SK-N-SH treated with all-trans-retinoic acid at 6 μM for 48 hours (cell line): ENCODE measurements at regions not wholly inside any gene's neighbourhood (a gene's known extent, or its start where the extent isn't known, plus 50 kb on each side); places are given as distances from the start of the nearest gene placed in this dataset.

Experiments used
- OSR1 ChIP-seq: fragments of 250-450 bp; sonication (Bioruptor Pico); IDR thresholded peaks from 2 replicates; pipeline ENCODE4 v1.8.0; 2022; ENCODE audit warnings: moderate library complexity, mild to moderate bottlenecking, inconsistent platforms
- ZC3H10 ChIP-seq: fragments of 250-450 bp; sonication (Bioruptor Pico); IDR thresholded peaks from 2 replicates; pipeline ENCODE4 v1.5.1; 2021; ENCODE audit warnings: mild to moderate bottlenecking, moderate library complexity
- ZFP3 ChIP-seq: fragments of 250-450 bp; sonication (Bioruptor Pico); IDR thresholded peaks from 2 replicates; pipeline ENCODE4 v1.5.0; 2020; ENCODE audit warnings: mild to moderate bottlenecking, moderate library complexity
- ZFP30 ChIP-seq: fragments of 450-650 bp; formaldehyde crosslinking; IDR thresholded peaks from 2 replicates; pipeline ENCODE4 v1.5.0; 2022; ENCODE audit warnings: mild to moderate bottlenecking, moderate library complexity
- ZNF565 ChIP-seq: fragments of 450-650 bp; formaldehyde crosslinking; conservative IDR thresholded peaks from 2 replicates; pipeline ENCODE4 v1.5.0; 2020; ENCODE audit warnings: low read depth, mild to moderate bottlenecking, moderate library complexity
- ZNF8 ChIP-seq: fragments of 450-650 bp; formaldehyde crosslinking; IDR thresholded peaks from 2 replicates; pipeline ENCODE4 v1.5.0; 2020; ENCODE audit warnings: mild to moderate bottlenecking, moderate library complexity
- TF ChIP-seq, protein P1 (sequence below): fragments of 250-450 bp; sonication (Bioruptor Pico); IDR thresholded peaks from 2 replicates; pipeline ENCODE4 v1.8.0; 2021; ENCODE audit warnings: low read depth, mild to moderate bottlenecking, moderate library complexity, borderline replicate concordance
- TF ChIP-seq, protein P2 (sequence below): fragments of 250-450 bp; sonication (Bioruptor Pico); IDR thresholded peaks from 2 replicates; pipeline ENCODE4 v1.8.0; 2020; ENCODE audit warnings: mild to moderate bottlenecking, moderate library complexity, borderline replicate concordance

DNA sequence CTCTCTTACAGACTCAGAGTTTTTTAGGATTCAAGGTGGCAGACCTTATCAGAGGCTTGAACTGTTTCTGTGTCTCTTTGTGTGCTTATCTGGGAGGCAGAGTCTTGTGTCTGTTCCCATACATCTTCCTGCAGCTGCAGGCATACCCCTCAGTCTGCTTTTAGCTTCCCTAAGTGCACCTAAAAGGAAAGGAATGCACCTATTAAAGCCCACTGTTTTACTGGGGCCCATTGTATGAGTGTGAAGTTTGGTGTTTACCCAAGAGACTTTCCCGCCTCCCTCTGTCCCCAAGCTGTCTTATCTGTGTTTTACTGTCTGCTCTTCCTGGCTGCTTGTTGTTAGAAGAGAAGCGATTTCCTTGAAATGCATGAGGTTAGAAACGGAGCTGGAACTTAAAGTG lies 1757.3 kb upstream of the PIK3C3 start:
- no peak for TF ChIP-seq ZFP30
- no peak for TF ChIP-seq ZNF565 (CRISPR knock-in tag)
- TF ChIP-seq, protein P1, sequence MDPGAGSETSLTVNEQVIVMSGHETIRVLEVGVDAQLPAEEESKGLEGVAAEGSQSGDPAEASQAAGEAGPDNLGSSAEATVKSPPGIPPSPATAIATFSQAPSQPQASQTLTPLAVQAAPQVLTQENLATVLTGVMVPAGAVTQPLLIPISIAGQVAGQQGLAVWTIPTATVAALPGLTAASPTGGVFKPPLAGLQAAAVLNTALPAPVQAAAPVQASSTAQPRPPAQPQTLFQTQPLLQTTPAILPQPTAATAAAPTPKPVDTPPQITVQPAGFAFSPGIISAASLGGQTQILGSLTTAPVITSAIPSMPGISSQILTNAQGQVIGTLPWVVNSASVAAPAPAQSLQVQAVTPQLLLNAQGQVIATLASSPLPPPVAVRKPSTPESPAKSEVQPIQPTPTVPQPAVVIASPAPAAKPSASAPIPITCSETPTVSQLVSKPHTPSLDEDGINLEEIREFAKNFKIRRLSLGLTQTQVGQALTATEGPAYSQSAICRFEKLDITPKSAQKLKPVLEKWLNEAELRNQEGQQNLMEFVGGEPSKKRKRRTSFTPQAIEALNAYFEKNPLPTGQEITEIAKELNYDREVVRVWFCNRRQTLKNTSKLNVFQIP (CRISPR knock-in tag), result no peak
- no peak for TF ChIP-seq ZC3H10 (CRISPR knock-in tag)
- TF ChIP-seq ZNF8 (CRISPR knock-in tag), result no peak
- TF ChIP-seq, protein P2, sequence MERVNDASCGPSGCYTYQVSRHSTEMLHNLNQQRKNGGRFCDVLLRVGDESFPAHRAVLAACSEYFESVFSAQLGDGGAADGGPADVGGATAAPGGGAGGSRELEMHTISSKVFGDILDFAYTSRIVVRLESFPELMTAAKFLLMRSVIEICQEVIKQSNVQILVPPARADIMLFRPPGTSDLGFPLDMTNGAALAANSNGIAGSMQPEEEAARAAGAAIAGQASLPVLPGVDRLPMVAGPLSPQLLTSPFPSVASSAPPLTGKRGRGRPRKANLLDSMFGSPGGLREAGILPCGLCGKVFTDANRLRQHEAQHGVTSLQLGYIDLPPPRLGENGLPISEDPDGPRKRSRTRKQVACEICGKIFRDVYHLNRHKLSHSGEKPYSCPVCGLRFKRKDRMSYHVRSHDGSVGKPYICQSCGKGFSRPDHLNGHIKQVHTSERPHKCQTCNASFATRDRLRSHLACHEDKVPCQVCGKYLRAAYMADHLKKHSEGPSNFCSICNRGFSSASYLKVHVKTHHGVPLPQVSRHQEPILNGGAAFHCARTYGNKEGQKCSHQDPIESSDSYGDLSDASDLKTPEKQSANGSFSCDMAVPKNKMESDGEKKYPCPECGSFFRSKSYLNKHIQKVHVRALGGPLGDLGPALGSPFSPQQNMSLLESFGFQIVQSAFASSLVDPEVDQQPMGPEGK (CRISPR knock-in tag), result no peak
- no peak for TF ChIP-seq OSR1 (CRISPR knock-in tag)
- TF ChIP-seq ZFP3 (CRISPR knock-in tag), result no peak
